Mesodermal cell (in vitro differentiated cells): ENCODE measurements at regions not wholly inside any gene's neighbourhood (a gene's known extent, or its start where the extent isn't known, plus 50 kb on each side); places are given as distances from the start of the nearest gene placed in this dataset.
"Not testable (repeated sequence)": the region's sequence is repeated elsewhere in the genome, so short reads cannot be mapped to it uniquely, and the experiment has no call there.

Experiments
- H3K27ac ChIP-seq: 2 replicates; pipeline ENCODE4 v1.7.0; 2013; ENCODE audit warnings: mild to moderate bottlenecking, low read depth, low read length, moderate library complexity; ENCODE audit not compliant: severe bottlenecking
- H3K36me3 ChIP-seq: 2 replicates; pipeline ENCODE4 v1.7.1; 2013; ENCODE audit warnings: mild to moderate bottlenecking, low read length, moderate library complexity; ENCODE audit not compliant: control insufficient read depth, insufficient read depth
- H3K4me1 ChIP-seq: one replicate; pipeline ENCODE4 v1.7.1; 2013; ENCODE audit warnings: mild to moderate bottlenecking, low read length; ENCODE audit not compliant: insufficient read depth, control insufficient read depth, poor library complexity, severe bottlenecking
- H3K4me3 ChIP-seq: 2 replicates; pipeline ENCODE4 v1.7.0; 2013; ENCODE audit warnings: low read length, control low read depth, mild to moderate bottlenecking; ENCODE audit not compliant: insufficient read depth, poor library complexity, severe bottlenecking; ENCODE audit errors: extremely low read depth
- H3K9me3 ChIP-seq: 2 replicates; pipeline ENCODE4 v1.7.1; 2013; ENCODE audit warnings: mild to moderate bottlenecking, low read length, moderate library complexity; ENCODE audit not compliant: control insufficient read depth
- WGBS, 2 experiments: methylation state at CpG; one replicate each; pipeline ENCODE4 v1.1.5; 2013; ENCODE audit warnings: missing lambda C conversion rate in 2 of 2; ENCODE audit not compliant: insufficient coverage in 2 of 2; 5-methylcytosine and 5-hydroxymethylcytosine counted together

DNA sequence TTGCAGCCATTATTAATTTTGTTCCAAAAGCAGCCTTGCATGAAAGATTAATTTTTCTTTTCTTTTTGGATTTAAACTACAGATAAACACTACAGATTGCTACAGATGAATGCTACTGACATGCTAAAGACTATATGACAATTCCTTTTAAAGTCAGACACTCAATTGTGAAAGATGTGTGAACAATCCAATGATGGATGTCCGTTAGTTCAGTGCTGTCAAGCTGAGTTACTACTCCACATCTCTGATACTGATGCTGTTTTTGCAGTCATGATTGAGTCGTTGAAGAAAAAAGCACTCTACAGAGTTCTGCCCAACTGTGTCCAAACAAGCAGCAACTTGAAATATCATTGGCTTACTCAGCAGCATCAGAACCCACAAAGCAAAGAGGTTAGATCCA is 146.8 kb downstream of the OTUD1 start:
- Histone ChIP-seq H3K4me1 (no peaks in the 10 kb centered on the region), H3K9me3 (no peaks in the 10 kb centered on the region), H3K27ac (no peak overlapping the region), H3K36me3 (no peaks in the 10 kb centered on the region), H3K4me3 (no peak overlapping the region)
- 84% methylated on average over 2 of the region's 2 CpGs; no CpG with 5 or more reads in 1 of the 2 experiments for WGBS, 2 experiments

DNA sequence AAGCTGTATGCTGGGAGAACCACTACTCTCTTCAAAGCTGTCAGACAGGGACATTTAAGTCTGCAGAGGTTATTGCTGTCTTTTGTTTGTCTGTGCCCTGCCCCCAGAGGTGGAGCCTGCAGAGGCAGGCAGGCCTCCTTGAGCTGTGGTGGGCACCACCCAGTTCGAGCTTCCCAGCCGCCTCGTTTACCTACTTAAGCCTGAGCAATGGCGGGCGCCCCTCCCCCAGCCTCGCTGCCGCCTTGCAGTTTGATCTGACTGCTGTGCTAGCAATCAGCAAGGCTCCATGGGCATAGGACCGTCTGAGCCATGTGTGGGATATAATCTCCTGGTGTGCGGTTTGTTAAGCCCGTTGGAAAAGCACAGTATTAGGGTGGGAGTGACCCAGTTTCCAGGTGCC is 156.4 kb downstream of the OTUD1 start:
- 84 to 88% methylated on average over 6 to 8 of the region's 10 CpGs for WGBS, 2 experiments

DNA sequence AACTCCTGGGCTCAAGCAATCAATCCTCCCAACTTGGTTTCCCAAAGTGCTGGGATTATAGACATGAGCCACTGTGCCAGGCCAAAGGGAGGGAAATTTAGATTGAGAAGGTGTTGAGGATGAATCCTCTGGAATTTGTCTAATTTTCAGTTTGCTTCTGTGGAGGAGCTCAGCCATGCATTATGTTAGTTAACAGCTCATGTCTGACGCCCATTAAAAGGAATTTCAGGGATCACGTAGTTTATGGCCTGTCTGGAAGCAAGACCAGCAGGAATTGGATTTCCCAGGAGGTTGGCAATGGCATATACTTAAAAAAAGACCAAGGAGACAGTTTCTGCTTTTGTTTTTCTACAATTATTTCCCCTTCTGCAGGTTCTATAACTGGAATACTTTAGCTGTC is 165.7 kb downstream of the OTUD1 start:
- 59 to 71% methylated on average over 2 of the region's 2 CpGs for WGBS, 2 experiments
- Histone ChIP-seq H3K4me3 (no peak overlapping the region), H3K4me1 (no peaks in the 10 kb centered on the region), H3K36me3 (no peaks in the 10 kb centered on the region), H3K27ac (no peak overlapping the region), H3K9me3 (no peaks in the 10 kb centered on the region)

More for the DNA sequence above, 156.4 kb downstream of the OTUD1 start:
- H3K36me3 ChIP-seq, H3K27ac ChIP-seq, H3K4me3 ChIP-seq, H3K4me1 ChIP-seq, H3K9me3 ChIP-seq: not testable (repeated sequence)

DNA sequence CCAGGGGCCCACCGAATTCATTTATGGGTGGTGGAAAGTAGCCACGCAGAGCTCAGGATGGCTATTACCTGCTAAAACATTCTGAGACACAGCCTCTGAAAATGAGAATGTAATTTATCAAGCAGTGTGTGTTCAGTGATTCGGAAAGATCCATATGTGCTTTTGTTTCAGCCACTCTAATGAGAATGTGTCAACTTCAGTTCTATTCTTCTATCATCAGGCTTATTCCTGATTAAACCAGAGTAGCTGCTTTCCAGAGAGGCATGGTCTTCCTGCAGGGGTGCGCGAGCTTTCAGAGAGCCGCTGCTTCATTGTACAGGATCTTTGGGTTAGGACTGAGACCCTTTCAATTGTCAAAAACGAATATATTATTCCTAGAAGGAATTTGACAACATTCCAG is 167.6 kb downstream of the OTUD1 start:
- no peaks in the 10 kb centered on the region for H3K36me3 ChIP-seq
- no peak overlapping the region for H3K4me3 ChIP-seq
- H3K27ac ChIP-seq = no peak overlapping the region
- no peaks in the 10 kb centered on the region for H3K4me1 ChIP-seq
- 70 to 100% methylated on average over 3 of the region's 7 CpGs for WGBS, 2 experiments
- no peaks in the 10 kb centered on the region for H3K9me3 ChIP-seq

DNA sequence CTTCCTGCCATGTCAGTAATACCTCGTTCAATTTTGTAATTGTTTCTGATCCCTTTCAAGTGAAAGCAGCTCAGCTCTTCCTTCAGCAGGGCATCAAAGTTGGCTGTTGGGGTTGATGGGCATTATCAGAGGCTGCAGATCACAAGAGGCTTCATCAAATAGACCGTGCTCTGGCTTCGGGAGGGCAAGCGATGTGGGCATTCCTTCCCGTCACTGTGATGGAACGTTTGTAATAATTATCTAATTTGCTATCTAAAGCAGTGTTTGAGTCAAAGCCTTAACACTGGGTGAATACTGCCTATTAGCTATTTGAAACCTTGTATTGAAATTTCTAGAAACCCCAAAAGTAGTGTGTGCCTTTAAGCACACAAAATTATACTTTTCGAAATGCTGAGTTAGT is 170.1 kb downstream of the OTUD1 start:
- Histone ChIP-seq H3K9me3 (no peaks in the 10 kb centered on the region), H3K36me3 (no peaks in the 10 kb centered on the region), H3K4me3 (no peak overlapping the region), H3K4me1 (no peaks in the 10 kb centered on the region), H3K27ac (no peak overlapping the region)
- 90% methylated on average over 5 to 6 of the region's 7 CpGs for WGBS, 2 experiments

DNA sequence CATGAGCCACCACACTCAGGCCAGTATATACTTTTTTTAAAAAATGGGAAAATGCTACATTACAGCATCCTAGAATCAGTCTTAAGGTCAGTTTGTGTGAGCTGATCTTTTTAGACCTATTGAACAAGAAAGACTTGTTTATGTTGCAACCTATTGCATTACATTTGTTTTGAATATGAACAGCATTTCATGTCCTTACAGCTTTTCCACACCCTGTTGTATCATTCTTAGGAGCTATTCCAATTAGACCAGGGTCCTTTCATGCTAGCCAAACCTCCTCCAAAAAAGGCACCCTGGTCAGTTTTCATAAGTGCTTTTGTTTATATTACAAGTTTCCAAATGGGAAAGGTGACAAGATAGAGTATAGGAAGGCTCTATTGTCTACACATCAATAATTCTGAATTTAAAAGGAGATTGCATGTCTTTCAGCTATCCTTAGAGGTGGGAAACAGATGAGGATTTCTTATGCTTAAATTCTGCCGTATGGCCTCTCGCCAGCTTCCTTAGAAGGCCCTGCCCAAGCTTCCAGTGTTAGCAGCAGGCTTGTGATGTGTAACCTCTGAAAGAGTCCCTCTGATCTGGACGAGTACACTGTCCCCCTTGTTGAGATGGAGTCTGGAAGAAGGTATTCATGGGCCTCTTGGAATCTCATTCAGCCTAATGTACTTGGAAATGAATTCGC is 171.9 kb downstream of the OTUD1 start:
- Histone ChIP-seq H3K4me3 (no peak overlapping the region), H3K36me3 (no peaks in the 10 kb centered on the region), H3K9me3 (no peaks in the 10 kb centered on the region), H3K4me1 (no peaks in the 10 kb centered on the region), H3K27ac (no peak overlapping the region)
- WGBS, 2 experiments = 85 to 97% methylated on average over 4 of the region's 4 CpGs

DNA sequence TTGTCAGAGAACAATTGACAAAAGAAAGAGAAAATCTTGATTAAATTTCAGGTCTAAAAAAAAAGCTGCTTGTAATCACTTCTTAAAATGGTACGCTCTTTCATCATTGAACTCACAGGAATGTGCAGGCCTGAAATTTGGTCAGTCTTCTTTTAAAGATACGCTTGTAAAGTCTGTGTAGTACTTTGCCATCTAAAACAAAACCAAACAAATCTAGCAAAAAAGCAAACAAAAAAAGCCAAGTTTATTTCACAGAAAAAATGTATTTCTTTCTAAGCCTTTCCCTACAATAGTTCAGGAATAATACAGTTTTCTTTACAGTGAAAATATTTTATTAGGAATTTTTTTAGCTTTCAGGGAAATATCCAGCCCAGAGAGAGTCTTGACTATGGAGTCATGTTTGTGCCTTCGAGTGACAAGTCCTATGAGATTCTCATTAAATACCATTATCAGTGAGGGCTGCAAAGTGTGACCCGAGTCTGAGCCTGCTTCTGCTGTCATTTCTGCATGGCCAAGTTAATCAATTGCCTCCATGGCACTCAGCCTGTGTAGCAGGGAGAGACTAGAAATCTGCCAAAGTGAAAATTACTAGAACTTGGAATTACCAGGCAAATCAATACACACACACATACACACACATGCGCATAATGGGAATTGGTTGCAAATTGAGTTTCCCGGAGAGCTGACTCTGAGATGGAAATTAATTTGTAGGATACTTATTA is 172.6 kb downstream of the OTUD1 start:
- H3K9me3 ChIP-seq = no peaks in the 10 kb centered on the region
- WGBS, 2 experiments = 96 to 100% methylated on average over 2 to 4 of the region's 6 CpGs
- H3K4me1 ChIP-seq = no peaks in the 10 kb centered on the region

DNA sequence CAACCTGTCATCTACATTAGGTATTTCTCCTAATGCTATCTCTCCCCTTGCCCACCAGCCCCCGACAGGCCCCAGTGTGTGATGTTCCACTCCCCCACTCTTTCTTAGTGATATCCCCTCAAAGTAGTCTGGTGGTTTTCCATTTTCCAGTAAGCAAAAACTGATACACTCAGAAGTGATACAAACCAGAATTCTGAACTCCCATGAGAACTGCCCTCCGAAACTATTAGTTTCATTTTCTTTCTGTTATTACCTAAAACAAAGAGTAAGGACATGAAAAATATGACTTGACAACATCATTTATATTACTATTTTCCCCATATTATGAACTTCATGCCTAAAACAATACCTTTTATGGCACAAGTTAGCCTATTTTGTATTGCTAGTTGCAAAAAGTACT is 175.0 kb downstream of the OTUD1 start:
- Histone ChIP-seq H3K27ac (no peak overlapping the region), H3K4me1 (no peaks in the 10 kb centered on the region), H3K4me3 (no peak overlapping the region), H3K9me3 (no peaks in the 10 kb centered on the region), H3K36me3 (no peaks in the 10 kb centered on the region)
- WGBS, 2 experiments = 57 to 80% methylated on average over 1 to 2 of the region's 2 CpGs

More for the DNA sequence above, 172.6 kb downstream of the OTUD1 start:
- Histone ChIP-seq H3K4me3 (no peak overlapping the region), H3K27ac (no peak overlapping the region), H3K36me3 (no peaks in the 10 kb centered on the region)

DNA sequence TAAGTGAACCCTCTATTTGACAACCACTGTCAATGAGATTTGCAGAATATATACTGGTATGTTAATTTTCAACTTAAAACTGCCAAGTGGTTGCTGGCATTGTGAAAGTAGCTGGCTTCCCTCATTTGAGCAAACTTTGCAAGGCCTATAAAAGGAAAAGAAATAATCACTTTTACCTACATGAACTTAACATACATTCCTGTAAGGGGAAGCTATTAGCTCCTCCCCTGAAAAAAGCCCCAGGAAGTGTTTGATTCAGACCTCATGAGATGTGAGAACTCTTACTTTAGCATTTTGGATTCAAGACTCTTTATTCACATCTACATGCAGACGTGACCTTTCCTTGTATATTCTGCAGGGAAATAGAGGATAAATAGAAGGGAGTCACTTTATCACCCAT is 175.6 kb downstream of the OTUD1 start:
- Histone ChIP-seq H3K9me3 (no peaks in the 10 kb centered on the region), H3K4me3 (no peak overlapping the region), H3K36me3 (no peaks in the 10 kb centered on the region), H3K27ac (no peak overlapping the region), H3K4me1 (no peaks in the 10 kb centered on the region)
- no CpG with 5 or more reads among the region's 1 CpG for WGBS, 2 experiments

DNA sequence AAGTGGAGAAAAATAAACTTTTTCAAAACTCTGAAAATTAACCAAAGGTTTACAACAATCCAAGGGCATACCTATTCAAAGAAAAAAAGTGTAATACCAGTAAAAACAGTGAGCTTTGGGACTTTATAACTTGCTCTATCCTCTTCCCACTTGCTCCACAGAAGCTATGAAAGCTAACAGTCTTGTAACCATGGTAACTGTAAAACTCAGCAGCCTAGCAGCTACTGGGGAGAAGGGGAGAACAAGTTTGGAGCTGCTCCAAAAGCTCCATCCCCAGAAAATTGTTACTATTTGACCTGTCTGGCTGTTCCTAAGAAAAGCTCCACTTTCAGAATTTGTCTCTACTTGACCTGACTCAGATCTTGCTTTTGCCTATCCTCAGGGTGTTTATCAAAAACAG is 191.5 kb downstream of the OTUD1 start:
- Histone ChIP-seq H3K4me1 (peaks cover 5% of the 10 kb centered on the region), H3K9me3 (no peaks in the 10 kb centered on the region), H3K4me3 (no peak overlapping the region), H3K27ac (peak overlapping the region; percentile 47), H3K36me3 (no peaks in the 10 kb centered on the region)

DNA sequence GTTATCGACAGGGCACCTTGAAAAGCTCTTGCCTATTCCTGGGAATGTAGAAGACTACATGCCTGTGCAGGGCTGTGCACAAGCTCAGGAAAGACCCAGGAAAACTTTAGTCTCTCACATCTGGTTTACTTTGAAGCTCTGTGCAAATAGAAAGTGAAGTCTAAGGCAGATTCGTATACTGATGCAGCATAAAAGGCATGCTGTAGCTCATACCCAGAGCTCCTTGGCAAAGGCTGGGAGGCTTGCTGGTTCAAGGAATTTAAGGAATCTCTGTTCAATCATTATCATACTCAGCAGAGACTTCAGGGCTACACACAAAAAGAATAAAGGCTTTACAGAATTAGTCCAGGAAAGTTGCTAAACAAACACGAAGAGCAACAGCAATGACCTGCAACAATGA is 192.0 kb downstream of the OTUD1 start:
- Histone ChIP-seq H3K4me3 (no peak overlapping the region), H3K36me3 (no peaks in the 10 kb centered on the region), H3K27ac (peak overlapping the region; percentile 47), H3K4me1 (peaks cover 5% of the 10 kb centered on the region), H3K9me3 (no peaks in the 10 kb centered on the region)
- WGBS, 2 experiments = 79 to 80% methylated on average over 1 to 2 of the region's 3 CpGs
